Gastroesophageal sphincter (tissue), 3 donors: ENCODE measurements at regions not wholly inside any gene's neighbourhood (a gene's known extent, or its start where the extent isn't known, plus 50 kb on each side); places are given as distances from the start of the nearest gene placed in this dataset.

ENCODE experiments used
- EP300 ChIP-seq: sonication (generic); formaldehyde crosslinking; IDR thresholded peaks from one replicate; pipeline ENCODE4 v1.6.1; 2017; ENCODE audit warnings: antibody characterized with exemption, mild to moderate bottlenecking
- POLR2A ChIP-seq, 2 donors: fragments of 450-650 bp; IDR thresholded peaks; one replicate each; pipeline ENCODE4 v1.6.1; 2017; ENCODE audit warnings: antibody characterized with exemption in 2 of 2, mild to moderate bottlenecking in 2 of 2, moderate library complexity in 1 of 2
- TF ChIP-seq, protein P1 (sequence below), 4 experiments: fragments of 200-600 bp in 2 of 4; fragments of 450-650 bp in 2 of 4; sonication (generic) in 1 of 4; IDR thresholded peaks; one replicate each; pipeline ENCODE4 v1.5.1; 2017 to 2019; ENCODE audit warnings: antibody characterized with exemption in 4 of 4, mild to moderate bottlenecking in 2 of 4, moderate library complexity in 2 of 4

DNA sequence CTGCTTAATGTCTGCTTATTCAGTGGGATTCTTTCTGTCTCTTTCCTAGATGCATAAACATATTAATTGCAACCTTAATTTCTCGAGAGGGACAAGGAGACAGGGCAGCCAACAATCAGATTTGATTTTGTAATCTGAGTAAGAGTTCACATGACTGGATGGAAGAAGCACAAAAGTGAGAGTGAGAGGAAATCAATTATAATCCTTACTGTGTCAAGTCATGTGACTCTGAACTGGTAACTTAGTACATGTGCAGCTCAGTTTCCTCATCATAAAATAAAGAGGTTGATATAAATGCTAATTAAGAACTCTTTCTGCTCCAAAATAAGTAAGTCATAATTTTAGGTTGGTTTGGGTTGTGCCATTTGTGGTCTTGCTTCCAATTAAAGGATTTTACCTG, 439.5 kb downstream of the AMY1C start:
- TF ChIP-seq, protein P1, sequence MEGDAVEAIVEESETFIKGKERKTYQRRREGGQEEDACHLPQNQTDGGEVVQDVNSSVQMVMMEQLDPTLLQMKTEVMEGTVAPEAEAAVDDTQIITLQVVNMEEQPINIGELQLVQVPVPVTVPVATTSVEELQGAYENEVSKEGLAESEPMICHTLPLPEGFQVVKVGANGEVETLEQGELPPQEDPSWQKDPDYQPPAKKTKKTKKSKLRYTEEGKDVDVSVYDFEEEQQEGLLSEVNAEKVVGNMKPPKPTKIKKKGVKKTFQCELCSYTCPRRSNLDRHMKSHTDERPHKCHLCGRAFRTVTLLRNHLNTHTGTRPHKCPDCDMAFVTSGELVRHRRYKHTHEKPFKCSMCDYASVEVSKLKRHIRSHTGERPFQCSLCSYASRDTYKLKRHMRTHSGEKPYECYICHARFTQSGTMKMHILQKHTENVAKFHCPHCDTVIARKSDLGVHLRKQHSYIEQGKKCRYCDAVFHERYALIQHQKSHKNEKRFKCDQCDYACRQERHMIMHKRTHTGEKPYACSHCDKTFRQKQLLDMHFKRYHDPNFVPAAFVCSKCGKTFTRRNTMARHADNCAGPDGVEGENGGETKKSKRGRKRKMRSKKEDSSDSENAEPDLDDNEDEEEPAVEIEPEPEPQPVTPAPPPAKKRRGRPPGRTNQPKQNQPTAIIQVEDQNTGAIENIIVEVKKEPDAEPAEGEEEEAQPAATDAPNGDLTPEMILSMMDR (IDR thresholded peaks at IDR 0.05): no peak
- TF ChIP-seq POLR2A (IDR thresholded peaks at IDR 0.05) (no peak), EP300 (no peak)
